H1 (cell line): ENCODE measurements at regions not wholly inside any gene's neighbourhood (a gene's known extent, or its start where the extent isn't known, plus 50 kb on each side); places are given as distances from the start of the nearest gene placed in this dataset.

ENCODE experiments used
- CTCF ChIA-PET: fragments of 300-600 bp; sonication (Branson Sonifier 250); formaldehyde crosslinking; loops from one replicate; lab custom pipeline; 2021; ENCODE audit not compliant: partially characterized antibody; lab: Charles Lee
- POLR2A ChIA-PET: fragments of 300-600 bp; sonication (Branson Sonifier 250); formaldehyde crosslinking; loops from one replicate; lab custom pipeline; 2021; ENCODE audit warnings: inconsistent platforms; ENCODE audit not compliant: partially characterized antibody; lab: Charles Lee
- DNase-seq, 2 experiments: peaks; one replicate each; pipeline versions ENCODE4 v3.0.0 to v3.0.0-alpha.2; 2010 to 2022; ENCODE audit warnings: low spot score in 2 of 2, low read depth in 1 of 2, mixed read lengths in 1 of 2
- FAIRE-seq: peaks from 2 replicates; lab custom pipeline; 2011; peaks lifted over from hg19 to GRCh38; lab: Jason Lieb, UNC
- H2AFZ ChIP-seq: 2 replicates; pipeline ENCODE4 v1.8.1; 2012; ENCODE audit warnings: low read length, inconsistent platforms
- H2AK5ac ChIP-seq: 2 replicates; pipeline ENCODE4 v1.6.1; 2013; ENCODE audit warnings: low read depth, low read length
- H2BK120ac ChIP-seq: replicated peaks from 2 replicates; pipeline ENCODE3; 2013; ENCODE audit warnings: low read depth, low read length, inconsistent platforms
- H2BK12ac ChIP-seq: 2 replicates; pipeline ENCODE4 v1.6.1; 2013; ENCODE audit warnings: low read depth, low read length
- H2BK15ac ChIP-seq: 2 replicates; pipeline ENCODE4 v1.6.1; 2013; ENCODE audit warnings: low read length
- H2BK20ac ChIP-seq: 2 replicates; pipeline ENCODE4 v1.6.1; 2013; ENCODE audit warnings: low read length
- H2BK5ac ChIP-seq: 2 replicates; pipeline ENCODE4 v1.6.1; 2013; ENCODE audit warnings: low read depth, low read length
- H3K14ac ChIP-seq: 2 replicates; pipeline ENCODE4 v1.6.1; 2013; ENCODE audit warnings: inconsistent platforms; ENCODE audit not compliant: insufficient read length
- H3K18ac ChIP-seq: 2 replicates; pipeline ENCODE4 v1.6.1; 2013; ENCODE audit warnings: low read length; ENCODE audit errors: extremely low read depth
- H3K23ac ChIP-seq: 2 replicates; pipeline ENCODE4 v1.6.1; 2013; ENCODE audit warnings: inconsistent platforms; ENCODE audit not compliant: insufficient read length
- H3K23me2 ChIP-seq: 2 replicates; pipeline ENCODE4 v1.6.1; 2013; ENCODE audit warnings: low read depth, low read length
- H3K27ac ChIP-seq: 2 replicates; pipeline ENCODE4 v1.6.1; 2011; ENCODE audit warnings: low read depth, low read length, inconsistent platforms
- H3K27me3 ChIP-seq, 4 experiments: replicated peaks in 1 of 4; 1 replicate in 1 of 4; 2 replicates in 3 of 4; pipeline versions ENCODE4 v1.6.1 to v1.8.1; 2011 to 2013; ENCODE audit warnings: low read length in 3 of 4, mild to moderate bottlenecking in 3 of 4, inconsistent platforms in 2 of 4, mixed read lengths in 2 of 4, moderate library complexity in 1 of 4; ENCODE audit not compliant: control insufficient read depth in 3 of 4, insufficient read depth in 3 of 4; ENCODE audit errors: extremely low read depth in 1 of 4
- H3K36me3 ChIP-seq, 4 experiments: 2 replicates each; pipeline versions ENCODE4 v1.6.1 to v1.8.1; 2011 to 2013; ENCODE audit warnings: mild to moderate bottlenecking in 4 of 4, low read length in 3 of 4, moderate library complexity in 2 of 4, control low read depth in 1 of 4, inconsistent platforms in 1 of 4; ENCODE audit not compliant: insufficient read depth in 4 of 4, control insufficient read depth in 2 of 4
- H3K4ac ChIP-seq: replicated peaks from 2 replicates; pipeline ENCODE3; 2013; ENCODE audit warnings: low read length, low read depth, mixed read lengths, inconsistent platforms; ENCODE audit not compliant: insufficient read length
- H3K4me1 ChIP-seq, 4 experiments: replicated peaks in 1 of 4; 1 replicate in 1 of 4; 2 replicates in 3 of 4; pipeline versions ENCODE4 v1.6.1 to v1.8.1; 2011 to 2013; ENCODE audit warnings: low read length in 3 of 4, inconsistent platforms in 2 of 4, mixed read lengths in 1 of 4; ENCODE audit not compliant: insufficient read depth in 4 of 4, control insufficient read depth in 3 of 4
- H3K4me2 ChIP-seq, 2 experiments: 2 replicates each; pipeline versions ENCODE4 v1.6.1 to v1.8.1; 2011 to 2013; ENCODE audit warnings: low read depth in 2 of 2, low read length in 2 of 2, control low read depth in 1 of 2, inconsistent platforms in 1 of 2, mild to moderate bottlenecking in 1 of 2; ENCODE audit not compliant: insufficient read depth in 1 of 2
- H3K4me3 ChIP-seq, 4 experiments: fragments of 200-600, 300-600 bp in 1 of 4; sonication (generic), shearing (Covaris generic), sonication (Bioruptor Twin) in 1 of 4; 2 replicates each; pipeline versions ENCODE4 v1.5.1 to v1.8.1; 2011 to 2016; ENCODE audit warnings: low read length in 4 of 4, low read depth in 3 of 4, control low read depth in 2 of 4, inconsistent platforms in 2 of 4, mild to moderate bottlenecking in 2 of 4, mixed read lengths in 1 of 4, moderate library complexity in 1 of 4; ENCODE audit not compliant: insufficient read depth in 2 of 4; ENCODE audit errors: extremely low read depth in 1 of 4
- H3K56ac ChIP-seq: replicated peaks from 2 replicates; pipeline ENCODE3; 2013; ENCODE audit warnings: low read depth, mild to moderate bottlenecking, mixed read lengths, low read length, inconsistent platforms; ENCODE audit not compliant: insufficient read length
- H3K79me1 ChIP-seq: 2 replicates; pipeline ENCODE4 v1.6.1; 2013; ENCODE audit warnings: low read depth, low read length, control low read depth
- H3K79me2 ChIP-seq, 2 experiments: 2 replicates each; pipeline versions ENCODE4 v1.6.1 to v1.8.1; 2012 to 2013; ENCODE audit warnings: low read length in 2 of 2, mild to moderate bottlenecking in 2 of 2, inconsistent platforms in 1 of 2; ENCODE audit not compliant: insufficient read depth in 2 of 2, control insufficient read depth in 1 of 2
- H3K9ac ChIP-seq, 4 experiments: replicated peaks in 1 of 4; 1 replicate in 1 of 4; 2 replicates in 3 of 4; pipeline versions ENCODE4 v1.6.1 to v1.8.1; 2011 to 2013; ENCODE audit warnings: low read depth in 3 of 4, low read length in 3 of 4, control low read depth in 2 of 4, mild to moderate bottlenecking in 2 of 4, moderate library complexity in 2 of 4, inconsistent platforms in 1 of 4; ENCODE audit errors: extremely low read depth in 1 of 4
- H3K9me3 ChIP-seq, 2 experiments: 2 replicates each; pipeline versions ENCODE4 v1.6.1 to v1.8.1; 2012 to 2013; ENCODE audit warnings: mild to moderate bottlenecking in 2 of 2, moderate library complexity in 2 of 2, control low read depth in 1 of 2, inconsistent platforms in 1 of 2, low read depth in 1 of 2, low read length in 1 of 2, mixed read lengths in 1 of 2; ENCODE audit not compliant: insufficient read depth in 2 of 2
- H4K20me1 ChIP-seq, 2 experiments: replicated peaks in 1 of 2; 2 replicates each; pipeline versions ENCODE3 to v1.8.1; 2011 to 2013; ENCODE audit warnings: inconsistent platforms in 2 of 2, low read length in 2 of 2, mild to moderate bottlenecking in 1 of 2; ENCODE audit not compliant: insufficient read depth in 2 of 2, control insufficient read depth in 1 of 2
- H4K5ac ChIP-seq: 2 replicates; pipeline ENCODE4 v1.6.1; 2013; ENCODE audit warnings: low read length, low read depth, mixed read lengths, inconsistent platforms; ENCODE audit not compliant: insufficient read length
- H4K8ac ChIP-seq: 2 replicates; pipeline ENCODE4 v1.8.0; 2013; ENCODE audit warnings: mild to moderate bottlenecking, moderate library complexity, low read length, inconsistent platforms; ENCODE audit not compliant: insufficient read depth; ENCODE audit errors: extremely low read depth
- H4K91ac ChIP-seq: replicated peaks from 2 replicates; pipeline ENCODE3; 2013; ENCODE audit warnings: low read length, mixed read lengths, inconsistent platforms; ENCODE audit not compliant: insufficient read length
- BCL11A ChIP-seq, 2 experiments: IDR thresholded peaks; one replicate each; pipeline ENCODE4 v1.6.1; 2011; ENCODE audit warnings: low read depth in 2 of 2, low read length in 2 of 2, mild to moderate bottlenecking in 2 of 2
- CHD1 ChIP-seq: IDR thresholded peaks from 2 replicates; pipeline ENCODE4 v1.6.1; 2012; ENCODE audit warnings: low read depth, low read length, improper control_type of control experiment
- EZH2 ChIP-seq: fragments of 200-600 bp; sonication (generic); IDR thresholded peaks from 2 replicates; pipeline ENCODE4 v1.7.1; 2012; ENCODE audit warnings: low read depth, mild to moderate bottlenecking, moderate library complexity, low read length, inconsistent platforms; ENCODE audit not compliant: severe bottlenecking
- FOSL1 ChIP-seq: IDR thresholded peaks from 2 replicates; pipeline ENCODE4 v1.6.1; 2011; ENCODE audit warnings: mild to moderate bottlenecking, low read depth, low read length, moderate library complexity; ENCODE audit not compliant: insufficient read depth
- GABPA ChIP-seq: IDR thresholded peaks from 2 replicates; pipeline ENCODE4 v1.6.1; 2011; ENCODE audit warnings: mild to moderate bottlenecking, low read length, moderate library complexity, borderline replicate concordance; ENCODE audit not compliant: insufficient read depth
- HDAC6 ChIP-seq: IDR thresholded peaks from one replicate; pipeline ENCODE4 v1.7.1; 2012; ENCODE audit warnings: low read depth, mild to moderate bottlenecking, inconsistent platforms, low read length, moderate library complexity
- NRF1 ChIP-seq: IDR thresholded peaks from 2 replicates; pipeline ENCODE4 v1.6.1; 2011; ENCODE audit warnings: mild to moderate bottlenecking, low read depth, low read length, improper control_type of control experiment
- RAD21 ChIP-seq, 2 experiments: IDR thresholded peaks in 1 of 2; conservative IDR thresholded peaks in 1 of 2; 2 replicates each; pipeline ENCODE4 v1.6.1; 2011; ENCODE audit warnings: low read depth in 2 of 2, low read length in 2 of 2, improper control_type of control experiment in 1 of 2, inconsistent platforms in 1 of 2, mild to moderate bottlenecking in 1 of 2, moderate library complexity in 1 of 2
- RBBP5 ChIP-seq: IDR thresholded peaks from 2 replicates; pipeline ENCODE4 v1.7.1; 2012; ENCODE audit warnings: low read depth, mild to moderate bottlenecking, inconsistent platforms, low read length, moderate library complexity, borderline replicate concordance
- RFX5 ChIP-seq: IDR thresholded peaks from 2 replicates; pipeline ENCODE4 v1.6.1; 2011; ENCODE audit warnings: low read depth, low read length, improper control_type of control experiment, borderline replicate concordance
- TCF12 ChIP-seq: IDR thresholded peaks from 2 replicates; pipeline ENCODE4 v1.6.1; 2011; ENCODE audit warnings: low read depth, mild to moderate bottlenecking, low read length
- ZNF274 ChIP-seq: IDR thresholded peaks from 2 replicates; pipeline ENCODE4 v1.7.0; 2012; ENCODE audit warnings: low read length, borderline replicate concordance; ENCODE audit errors: extremely low read depth
- WGBS, 2 experiments: shearing (Covaris generic) in 1 of 2; methylation state at CpG; one replicate each; pipeline versions ENCODE4 v1.1.6 to v1.1.7; 2013 to 2015; ENCODE audit warnings: low lambda C conversion rate in 2 of 2, mixed read lengths in 2 of 2, inconsistent platforms in 1 of 2, low coverage in 1 of 2, missing lambda C conversion rate in 1 of 2; ENCODE audit not compliant: insufficient replicate concordance in 2 of 2, insufficient coverage in 1 of 2, insufficient read length in 1 of 2; ENCODE audit errors: extremely low coverage in 1 of 2, missing lambda C conversion rate in 1 of 2; 5-methylcytosine and 5-hydroxymethylcytosine counted together
- TF ChIP-seq, protein P1 (sequence below): IDR thresholded peaks from 2 replicates; pipeline ENCODE4 v1.6.1; 2012; ENCODE audit warnings: inconsistent platforms

DNA sequence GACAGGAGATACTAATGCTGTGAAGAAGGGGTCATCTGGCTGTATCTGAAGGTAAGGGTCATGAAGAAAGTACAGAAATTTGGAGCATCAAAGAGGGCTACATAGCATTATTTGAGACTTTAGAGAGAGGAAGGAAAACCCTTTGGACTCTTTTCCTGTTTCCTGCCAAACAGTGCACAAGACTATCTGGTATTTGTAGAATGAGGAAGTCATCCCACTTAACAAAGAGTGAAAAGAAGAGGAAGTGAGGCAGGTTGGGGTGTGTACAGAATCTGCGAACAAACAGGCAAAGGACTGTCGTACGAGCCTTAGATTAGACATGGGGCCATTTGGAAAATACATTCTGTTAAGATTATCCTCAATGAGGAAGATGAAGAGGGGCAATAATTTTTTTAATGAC is 546.8 kb upstream of the EPHA6 start:
- Histone ChIP-seq H2AK5ac (no peak overlapping the region), H2BK20ac (no peak overlapping the region), H4K5ac (no peak overlapping the region), H3K23me2 (no peaks in the 10 kb centered on the region), H2BK15ac (no peak overlapping the region), H3K4ac (no peak overlapping the region)
- DNase-seq: no peak
- WGBS, 2 experiments: 93% methylated on average over 3 of the region's 3 CpGs; no CpG with 5 or more reads in 1 of the 2 experiments
- no peak for TF ChIP-seq BCL11A (IDR thresholded peaks at IDR 0.05; ENCODE audit: low read depth in 2 of 2, low read length in 2 of 2)
- TF ChIP-seq CHD1: no peak
- TF ChIP-seq, protein P1, sequence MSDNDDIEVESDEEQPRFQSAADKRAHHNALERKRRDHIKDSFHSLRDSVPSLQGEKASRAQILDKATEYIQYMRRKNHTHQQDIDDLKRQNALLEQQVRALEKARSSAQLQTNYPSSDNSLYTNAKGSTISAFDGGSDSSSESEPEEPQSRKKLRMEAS: no peak
- no peak for TF ChIP-seq EZH2
- TF ChIP-seq GABPA: no peak
- no peak for TF ChIP-seq RFX5
- TF ChIP-seq FOSL1: no peak
- no peak for TF ChIP-seq TCF12
- TF ChIP-seq ZNF274: no peak
- no peak for TF ChIP-seq HDAC6
- no peak for TF ChIP-seq NRF1
- no peak for TF ChIP-seq RAD21 (IDR thresholded peaks at IDR 0.05 in 1 of 2, conservative IDR thresholded peaks at IDR 0.05 in 1 of 2; ENCODE audit: low read depth in 2 of 2, low read length in 2 of 2)
- no peak for TF ChIP-seq RBBP5
- TF ChIP-seq, all 59 proteins: peak for 0
- Histone ChIP-seq H4K20me1 (no peaks in the 10 kb centered on the region), H3K14ac (no peak overlapping the region), H3K9me3 (no peaks in the 10 kb centered on the region), H3K4me1 (no peaks in the 10 kb centered on the region), H3K79me2 (no peaks in the 10 kb centered on the region), H2BK120ac (no peak overlapping the region), H4K91ac (no peak overlapping the region), H4K8ac (no peak overlapping the region), H3K23ac (no peak overlapping the region), H2BK12ac (no peak overlapping the region), H3K9ac (no peak overlapping the region), H3K4me3 (no peak overlapping the region), H2BK5ac (no peak overlapping the region), H2AFZ (no peak overlapping the region), H3K56ac (no peak overlapping the region), H3K27ac (no peak overlapping the region), H3K4me2 (no peak overlapping the region), H3K36me3 (no peaks in the 10 kb centered on the region), H3K18ac (no peak overlapping the region), H3K27me3 (no peaks in the 10 kb centered on the region), H3K79me1 (no peaks in the 10 kb centered on the region)
- POLR2A ChIA-PET: no interaction called here
- CTCF ChIA-PET: no interaction called here
- no peak for FAIRE-seq
